ENCODE measurements at regions not wholly inside any gene's neighbourhood (a gene's known extent, or its start where the extent isn't known, plus 50 kb on each side); places are given as distances from the start of the nearest gene placed in this dataset.

DNA sequence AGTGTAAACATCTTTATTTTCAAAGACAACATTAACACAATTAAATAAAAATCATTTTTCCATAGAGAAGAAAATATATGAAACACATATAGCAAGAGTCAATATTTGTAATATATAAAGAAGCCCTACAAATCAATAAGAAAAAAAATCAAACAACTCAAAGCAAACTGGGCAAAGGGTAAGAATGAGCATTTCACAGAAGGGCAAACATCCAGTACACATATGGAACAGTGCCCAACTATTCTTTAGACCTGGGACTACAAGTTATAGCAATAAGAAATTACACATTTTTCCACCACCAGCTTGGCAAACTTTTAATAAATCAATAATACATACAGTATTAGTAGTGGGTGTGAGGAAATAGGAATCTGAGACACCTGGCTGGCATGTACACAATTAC, 324.1 kb downstream of the CYP26B1 start:
- TF ChIP-seq, protein P1, sequence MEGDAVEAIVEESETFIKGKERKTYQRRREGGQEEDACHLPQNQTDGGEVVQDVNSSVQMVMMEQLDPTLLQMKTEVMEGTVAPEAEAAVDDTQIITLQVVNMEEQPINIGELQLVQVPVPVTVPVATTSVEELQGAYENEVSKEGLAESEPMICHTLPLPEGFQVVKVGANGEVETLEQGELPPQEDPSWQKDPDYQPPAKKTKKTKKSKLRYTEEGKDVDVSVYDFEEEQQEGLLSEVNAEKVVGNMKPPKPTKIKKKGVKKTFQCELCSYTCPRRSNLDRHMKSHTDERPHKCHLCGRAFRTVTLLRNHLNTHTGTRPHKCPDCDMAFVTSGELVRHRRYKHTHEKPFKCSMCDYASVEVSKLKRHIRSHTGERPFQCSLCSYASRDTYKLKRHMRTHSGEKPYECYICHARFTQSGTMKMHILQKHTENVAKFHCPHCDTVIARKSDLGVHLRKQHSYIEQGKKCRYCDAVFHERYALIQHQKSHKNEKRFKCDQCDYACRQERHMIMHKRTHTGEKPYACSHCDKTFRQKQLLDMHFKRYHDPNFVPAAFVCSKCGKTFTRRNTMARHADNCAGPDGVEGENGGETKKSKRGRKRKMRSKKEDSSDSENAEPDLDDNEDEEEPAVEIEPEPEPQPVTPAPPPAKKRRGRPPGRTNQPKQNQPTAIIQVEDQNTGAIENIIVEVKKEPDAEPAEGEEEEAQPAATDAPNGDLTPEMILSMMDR (IDR thresholded peaks at IDR 0.05; ENCODE audit: insufficient read depth, low read length, poor library complexity, severe bottlenecking) = no peak
- no peak for TF ChIP-seq EZH2phosphoT487 (conservative IDR thresholded peaks at IDR 0.05; ENCODE audit: low read length)
